Psoas muscle (tissue), 7 donors: ENCODE measurements at regions not wholly inside any gene's neighbourhood (a gene's known extent, or its start where the extent isn't known, plus 50 kb on each side); places are given as distances from the start of the nearest gene placed in this dataset.
"Not testable (repeated sequence)": the region's sequence is repeated elsewhere in the genome, so short reads cannot be mapped to it uniquely, and the experiment has no call there.

Source experiments
- ATAC-seq, 4 donors: fragments of 200-7000 bp; cut with Tn5 transposase; one replicate each; pipeline ENCODE4 v1.9.1; 2020; ENCODE audit warnings: moderate library complexity in 3 of 4, mild to moderate bottlenecking in 2 of 4
- DNase-seq, 2 donors: peaks; one replicate each; pipeline ENCODE4 v3.0.0-alpha.2; 2020
- H3K27ac ChIP-seq: fragments of 200-600 bp; one replicate; pipeline ENCODE4 v1.8.0; 2022
- H3K27me3 ChIP-seq, 3 donors: fragments of 200-600 bp in 1 of 3; one replicate each; pipeline versions ENCODE4 v1.6.1 to v1.8.0; 2013 to 2022; ENCODE audit warnings: low read length in 2 of 3, mild to moderate bottlenecking in 2 of 3, moderate library complexity in 1 of 3; ENCODE audit not compliant: insufficient read depth in 3 of 3
- H3K36me3 ChIP-seq, 2 donors: fragments of 200-600 bp in 1 of 2; one replicate each; pipeline versions ENCODE4 v1.6.1 to v1.8.0; 2013 to 2022; ENCODE audit warnings: low read depth in 1 of 2, mild to moderate bottlenecking in 1 of 2, moderate library complexity in 1 of 2; ENCODE audit not compliant: insufficient read depth in 1 of 2
- H3K4me1 ChIP-seq: fragments of 200-600 bp; one replicate; pipeline ENCODE4 v1.8.0; 2022
- H3K4me3 ChIP-seq: fragments of 200-600 bp; one replicate; pipeline ENCODE4 v1.8.0; 2022; ENCODE audit warnings: mild to moderate bottlenecking
- H3K9me3 ChIP-seq: fragments of 200-600 bp; one replicate; pipeline ENCODE4 v1.8.0; 2022
- WGBS, 3 donors: extraction: QIAGEN DNeasy Blood & Tissue Kit; methylation state at CpG; one replicate each; pipeline versions ENCODE4 v1.1.6 to v1.1.7; 2013; 5-methylcytosine and 5-hydroxymethylcytosine counted together
- intact Hi-C, 2 donors: fragments of 100-400 bp; cut with DNase I; formaldehyde crosslinking; loops; one replicate each; pipeline versions ENCODE4 v1.11.0 to v1.14.2; 2022
- TF ChIP-seq, protein P1 (sequence below): fragments of 200-600 bp; IDR thresholded peaks from one replicate; pipeline ENCODE4 v1.8.0; 2022; ENCODE audit warnings: antibody characterized with exemption
- donor health status: healthy with polysubstance abuse.
- donor health status: DM: no; HTN: no; CAD: no; lungs with moderate emphysema.
- donor health status: Bipolar disorder and iron deficiency.
- donor health status: healthy.
- donor health status: DM: yes; HTN: yes; CAD: no.
- donor health status: DM: no; HTN: no; CAD: no.
- donor health status: DM: yes; HTN: yes; CAD: no.

DNA sequence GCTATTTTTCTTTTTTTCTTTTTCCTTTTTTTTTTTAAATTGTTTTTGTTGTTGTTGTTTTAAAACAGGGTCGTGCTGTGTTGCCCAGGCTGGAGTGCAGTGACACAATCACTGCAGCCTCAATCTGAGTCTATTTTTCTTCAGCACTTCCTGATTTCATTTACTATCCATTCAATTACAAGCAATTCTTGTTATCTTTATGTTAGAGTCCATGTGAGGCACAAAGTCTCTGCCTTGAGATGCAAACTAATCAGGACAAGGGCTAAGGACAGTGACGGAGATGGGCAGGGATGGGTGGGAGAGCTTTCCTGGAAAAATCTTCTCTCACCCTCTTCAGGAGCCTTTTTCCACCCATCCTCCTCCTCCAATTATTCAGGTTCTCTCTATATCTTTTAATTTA lies 157.3 kb upstream of the AUTS2 start:
- WGBS, 3 donors: 82 to 89% (median 85%) methylated on average over 2 of the region's 2 CpGs
- TF ChIP-seq, protein P1, sequence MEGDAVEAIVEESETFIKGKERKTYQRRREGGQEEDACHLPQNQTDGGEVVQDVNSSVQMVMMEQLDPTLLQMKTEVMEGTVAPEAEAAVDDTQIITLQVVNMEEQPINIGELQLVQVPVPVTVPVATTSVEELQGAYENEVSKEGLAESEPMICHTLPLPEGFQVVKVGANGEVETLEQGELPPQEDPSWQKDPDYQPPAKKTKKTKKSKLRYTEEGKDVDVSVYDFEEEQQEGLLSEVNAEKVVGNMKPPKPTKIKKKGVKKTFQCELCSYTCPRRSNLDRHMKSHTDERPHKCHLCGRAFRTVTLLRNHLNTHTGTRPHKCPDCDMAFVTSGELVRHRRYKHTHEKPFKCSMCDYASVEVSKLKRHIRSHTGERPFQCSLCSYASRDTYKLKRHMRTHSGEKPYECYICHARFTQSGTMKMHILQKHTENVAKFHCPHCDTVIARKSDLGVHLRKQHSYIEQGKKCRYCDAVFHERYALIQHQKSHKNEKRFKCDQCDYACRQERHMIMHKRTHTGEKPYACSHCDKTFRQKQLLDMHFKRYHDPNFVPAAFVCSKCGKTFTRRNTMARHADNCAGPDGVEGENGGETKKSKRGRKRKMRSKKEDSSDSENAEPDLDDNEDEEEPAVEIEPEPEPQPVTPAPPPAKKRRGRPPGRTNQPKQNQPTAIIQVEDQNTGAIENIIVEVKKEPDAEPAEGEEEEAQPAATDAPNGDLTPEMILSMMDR: no peak
- Histone ChIP-seq H3K4me1 (no peaks in the 10 kb centered on the region), H3K4me3 (no peak overlapping the region), H3K27ac (no peak overlapping the region), H3K9me3 (no peaks in the 10 kb centered on the region), H3K36me3 (no peaks in the 10 kb centered on the region), H3K27me3 (no peaks in the 10 kb centered on the region)
- DNase-seq (no peak), ATAC-seq (no peak)
- intact Hi-C loops: no loop called here

DNA sequence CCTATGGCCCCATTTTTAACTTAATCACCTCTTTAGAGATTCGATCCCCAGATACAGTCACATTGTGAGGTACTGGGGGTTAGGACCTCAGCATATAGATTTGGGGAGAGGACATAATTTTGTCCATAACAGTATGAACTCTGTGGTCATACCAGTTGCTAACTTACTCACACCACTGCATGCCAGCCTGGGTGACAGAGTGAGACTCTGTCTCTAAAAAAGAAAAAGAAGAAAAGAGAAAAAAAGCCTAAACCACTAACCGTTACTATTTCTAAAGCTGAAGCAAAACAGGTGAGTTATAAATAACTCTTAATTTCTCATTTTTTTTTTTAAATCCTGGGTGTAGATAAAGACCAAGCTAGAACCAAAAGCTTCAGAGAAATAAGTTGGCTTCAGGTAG lies 155.1 kb upstream of the AUTS2 start:
- H3K36me3 ChIP-seq: no peaks in the 10 kb centered on the region

DNA sequence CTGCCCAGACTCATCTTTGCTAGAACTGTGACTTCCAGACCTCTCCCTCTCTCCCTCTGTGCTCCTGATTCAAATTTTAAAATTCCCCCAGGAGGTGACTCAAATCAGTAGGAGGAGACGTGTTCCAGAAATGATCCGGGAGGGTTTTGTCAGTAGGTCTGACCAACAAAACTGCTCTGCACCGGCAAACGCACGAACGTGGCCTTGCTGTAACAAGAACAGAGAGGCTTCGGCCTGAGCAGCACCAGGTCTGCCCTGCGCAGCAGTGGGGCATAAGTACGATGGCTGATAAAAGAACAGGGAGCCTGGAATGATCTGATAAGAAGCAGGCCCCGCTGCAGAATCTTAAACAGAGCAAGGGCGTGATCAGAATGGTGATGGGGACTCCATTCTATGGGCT lies 152.7 kb upstream of the AUTS2 start:
- H3K27me3 ChIP-seq: no peaks in the 10 kb centered on the region
- intact Hi-C loops: no loop called here
- 80 to 92% (median 80%) methylated on average over 11 of the region's 11 CpGs for WGBS, 3 donors
- ATAC-seq (no peak), DNase-seq (no peak)
- H3K36me3 ChIP-seq: no peaks in the 10 kb centered on the region
- H3K4me3 ChIP-seq: no peak overlapping the region
- TF ChIP-seq, protein P1: no peak
- no peak overlapping the region for H3K27ac ChIP-seq
- no peaks in the 10 kb centered on the region for H3K4me1 ChIP-seq
- H3K9me3 ChIP-seq: no peaks in the 10 kb centered on the region

More for the DNA sequence above, 155.1 kb upstream of the AUTS2 start:
- 85 to 92% (median 91%) methylated on average over 2 of the region's 2 CpGs for WGBS, 3 donors
- H3K4me3 ChIP-seq: no peak overlapping the region
- intact Hi-C loops: no loop called here
- TF ChIP-seq, protein P1: no peak
- H3K9me3 ChIP-seq: no peaks in the 10 kb centered on the region
- H3K27me3 ChIP-seq: no peaks in the 10 kb centered on the region
- DNase-seq (no peak), ATAC-seq (no peak)
- no peaks in the 10 kb centered on the region for H3K4me1 ChIP-seq
- no peak overlapping the region for H3K27ac ChIP-seq

DNA sequence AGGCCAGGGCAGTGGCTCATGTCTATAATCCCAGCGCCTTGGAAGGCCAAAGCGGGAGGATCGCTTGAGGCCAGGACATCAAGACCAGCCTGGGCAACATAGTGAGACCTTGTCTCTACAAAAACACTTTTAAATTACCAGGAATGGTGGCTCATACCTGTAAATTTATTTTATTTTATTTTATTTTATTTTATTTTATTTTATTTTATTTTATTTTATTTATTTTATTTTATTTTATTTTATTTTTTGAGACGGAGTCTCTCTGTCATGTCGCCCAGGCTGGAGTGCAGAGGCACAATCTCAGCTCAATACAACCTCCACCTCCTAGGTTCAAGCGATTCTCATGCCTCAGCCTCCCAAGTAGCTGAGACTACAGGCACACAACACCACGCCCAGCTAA lies 152.1 kb upstream of the AUTS2 start:
- intact Hi-C loops, H3K9me3 ChIP-seq, H3K36me3 ChIP-seq, H3K27me3 ChIP-seq, H3K27ac ChIP-seq, DNase-seq, H3K4me3 ChIP-seq, ATAC-seq, H3K4me1 ChIP-seq: not testable (repeated sequence)
- 98 to 100% (median 99%) methylated on average over 7 of the region's 7 CpGs for WGBS, 3 donors

DNA sequence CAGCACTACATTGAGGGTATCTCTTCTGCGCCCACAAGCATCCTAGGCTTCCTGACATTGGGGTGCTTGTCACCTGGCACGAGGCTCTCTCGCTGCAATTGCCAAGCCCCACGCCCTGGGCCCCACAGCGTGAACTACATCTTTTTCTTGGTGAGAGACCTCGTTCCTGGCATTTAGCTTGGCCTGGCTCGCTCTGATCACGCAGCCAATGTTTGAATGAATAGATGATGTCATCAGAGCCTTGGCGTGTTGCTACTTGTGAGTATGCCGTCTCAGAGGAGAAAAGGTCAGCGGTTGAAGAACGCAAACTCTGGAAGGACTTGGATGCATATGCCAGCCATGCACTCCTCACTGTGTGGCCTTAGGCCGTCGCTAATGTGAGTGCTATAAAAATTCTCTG lies 150.2 kb upstream of the AUTS2 start:
- H3K4me3 ChIP-seq: no peak overlapping the region
- no peaks in the 10 kb centered on the region for H3K9me3 ChIP-seq
- intact Hi-C loops: no loop called here
- TF ChIP-seq, protein P1: no peak
- H3K27me3 ChIP-seq: no peaks in the 10 kb centered on the region
- peaks cover 9% of the 10 kb centered on the region for H3K4me1 ChIP-seq
- no peak overlapping the region for H3K27ac ChIP-seq
- H3K36me3 ChIP-seq: no peaks in the 10 kb centered on the region
- WGBS, 3 donors: 64 to 78% (median 71%) methylated on average over 14 of the region's 14 CpGs
- ATAC-seq: no peak
- DNase-seq: no peak
